ENCODE measurements at regions not wholly inside any gene's neighbourhood (a gene's known extent, or its start where the extent isn't known, plus 50 kb on each side); places are given as distances from the start of the nearest gene placed in this dataset.

GRCh38 chr2:111696226-111696625, 187.8 kb downstream of the ANAPC1 start:
- H3K27me3 Mint-ChIP-seq (ENCODE audit: low read depth): peaks cover 5% of the 10 kb centered on the region
- H3K4me3 Mint-ChIP-seq: no peak overlapping the region
- H3K36me3 Mint-ChIP-seq (ENCODE audit: insufficient read depth): no peaks in the 10 kb centered on the region
- DNase-seq (no peak), ATAC-seq (no peak)
- H3K4me1 Mint-ChIP-seq (ENCODE audit: low read depth): peaks cover 15% of the 10 kb centered on the region
- H3K9me3 Mint-ChIP-seq: no peaks in the 10 kb centered on the region

DNA sequence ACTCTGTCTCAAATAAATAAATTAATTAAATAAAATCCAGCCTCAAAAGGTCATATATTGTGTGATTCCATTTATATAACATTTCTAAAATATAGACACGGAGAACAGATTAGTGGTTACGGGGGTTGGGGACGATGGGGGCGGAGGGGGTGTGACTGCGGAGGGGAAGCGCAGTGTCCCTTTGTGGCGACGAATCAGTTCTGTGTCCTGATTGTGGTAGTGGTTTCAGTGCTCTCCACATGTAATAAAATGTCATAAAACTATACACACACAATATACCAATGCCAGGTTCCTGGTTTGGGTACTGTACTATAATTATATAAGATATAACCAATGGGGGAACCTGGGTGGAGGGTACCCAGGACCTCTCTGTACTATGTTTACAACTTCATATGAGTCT, 186.4 kb downstream of the ANAPC1 start:
- ATAC-seq: no peak
- H3K4me1 Mint-ChIP-seq (ENCODE audit: low read depth): peaks cover 27% of the 10 kb centered on the region
- no peak for DNase-seq
- peaks cover 2% of the 10 kb centered on the region for H3K27me3 Mint-ChIP-seq (ENCODE audit: low read depth)
- H3K4me3 Mint-ChIP-seq: no peak overlapping the region
- no peaks in the 10 kb centered on the region for H3K36me3 Mint-ChIP-seq (ENCODE audit: insufficient read depth)
- H3K9me3 Mint-ChIP-seq: no peaks in the 10 kb centered on the region

- Mint-ChIP-seq H3K4me3 (no peak overlapping the region), H3K4me1 (ENCODE audit: low read depth) (peaks cover 28% of the 10 kb centered on the region), H3K9me3 (no peaks in the 10 kb centered on the region), H3K36me3 (ENCODE audit: insufficient read depth) (no peaks in the 10 kb centered on the region), H3K27me3 (ENCODE audit: low read depth) (peaks cover 2% of the 10 kb centered on the region)
- DNase-seq (no peak), ATAC-seq (no peak)
These were observed 185.9 kb downstream of the ANAPC1 start for GRCh38 chr2:111698089-111698488.

GRCh38 chr2:111698743-111699554, 185.0 kb downstream of the ANAPC1 start:
- DNase-seq (peak; percentile 37), ATAC-seq (peak; percentile 88 to 91)
- Mint-ChIP-seq H3K4me3 (peak overlapping the region; percentile 40), H3K36me3 (ENCODE audit: insufficient read depth) (no peaks in the 10 kb centered on the region), H3K9me3 (no peaks in the 10 kb centered on the region), H3K4me1 (ENCODE audit: low read depth) (peaks cover 30% of the 10 kb centered on the region), H3K27me3 (ENCODE audit: low read depth) (peaks cover 2% of the 10 kb centered on the region)

DNA sequence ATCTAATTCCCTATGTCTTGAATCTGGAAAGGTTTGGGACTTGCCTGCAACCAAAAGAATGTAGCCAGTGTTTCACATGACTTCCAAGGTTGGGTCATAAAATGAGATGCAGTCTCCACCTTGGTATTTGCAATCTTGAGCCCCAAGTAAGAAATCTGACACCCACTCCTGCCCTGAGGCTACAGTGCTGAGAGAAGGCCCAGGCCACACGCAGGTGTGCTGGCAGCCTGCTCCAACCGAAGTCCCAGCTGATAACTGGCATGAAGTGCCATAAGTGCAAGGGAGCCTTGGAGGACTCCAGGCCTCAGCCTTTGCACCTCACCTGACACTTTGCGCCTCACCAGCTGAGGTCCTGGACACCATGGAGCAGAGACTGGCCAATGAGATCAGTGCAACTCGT, 182.7 kb downstream of the ANAPC1 start:
- Mint-ChIP-seq H3K9me3 (no peaks in the 10 kb centered on the region), H3K27me3 (ENCODE audit: low read depth) (peaks cover 2% of the 10 kb centered on the region), H3K36me3 (ENCODE audit: insufficient read depth) (no peaks in the 10 kb centered on the region), H3K4me1 (ENCODE audit: low read depth) (peaks cover 43% of the 10 kb centered on the region), H3K4me3 (no peak overlapping the region)
- no peak for ATAC-seq
- no peak for DNase-seq

GRCh38 chr2:111701798-111702118, 182.2 kb downstream of the ANAPC1 start:
- H3K9me3 Mint-ChIP-seq: no peaks in the 10 kb centered on the region
- DNase-seq: no peak
- peaks cover 44% of the 10 kb centered on the region for H3K4me1 Mint-ChIP-seq (ENCODE audit: low read depth)
- no peaks in the 10 kb centered on the region for H3K36me3 Mint-ChIP-seq (ENCODE audit: insufficient read depth)
- no peak for ATAC-seq
- H3K27me3 Mint-ChIP-seq (ENCODE audit: low read depth): peaks cover 2% of the 10 kb centered on the region
- no peak overlapping the region for H3K4me3 Mint-ChIP-seq

- H3K36me3 Mint-ChIP-seq (ENCODE audit: insufficient read depth): no peaks in the 10 kb centered on the region
- peak in 1 of 2 donors; percentile 7 for ATAC-seq
- no peaks in the 10 kb centered on the region for H3K9me3 Mint-ChIP-seq
- no peak overlapping the region for H3K4me3 Mint-ChIP-seq
- peak; percentile 38 for DNase-seq
- H3K4me1 Mint-ChIP-seq (ENCODE audit: low read depth): peaks cover 45% of the 10 kb centered on the region
- H3K27me3 Mint-ChIP-seq (ENCODE audit: low read depth): peaks cover 2% of the 10 kb centered on the region
These were observed 181.7 kb downstream of the ANAPC1 start for GRCh38 chr2:111702119-111702803.

DNA sequence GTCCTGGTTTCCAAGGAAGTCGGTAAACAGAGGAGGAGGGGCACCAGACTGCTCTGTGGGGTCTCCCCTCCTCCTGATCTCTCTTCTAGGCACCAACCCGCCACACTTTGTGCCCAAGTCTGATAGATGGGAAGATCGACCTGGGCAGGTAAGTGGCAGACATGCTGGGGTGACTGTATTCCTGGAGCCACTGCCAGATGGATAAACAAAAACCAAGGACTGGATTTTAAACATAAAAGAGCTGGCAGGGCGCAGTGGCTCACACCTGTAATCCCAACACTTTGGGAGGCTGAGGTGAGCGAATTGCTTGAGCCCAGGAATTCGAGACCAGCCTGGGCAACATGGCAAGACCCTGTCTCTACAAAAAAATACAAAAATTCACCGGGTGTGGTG, 181.2 kb downstream of the ANAPC1 start:
- peaks cover 2% of the 10 kb centered on the region for H3K27me3 Mint-ChIP-seq (ENCODE audit: low read depth)
- H3K4me1 Mint-ChIP-seq (ENCODE audit: low read depth): peaks cover 45% of the 10 kb centered on the region
- H3K36me3 Mint-ChIP-seq (ENCODE audit: insufficient read depth): no peaks in the 10 kb centered on the region
- H3K4me3 Mint-ChIP-seq: no peak overlapping the region
- no peak for ATAC-seq
- no peak for DNase-seq
- no peaks in the 10 kb centered on the region for H3K9me3 Mint-ChIP-seq

DNA sequence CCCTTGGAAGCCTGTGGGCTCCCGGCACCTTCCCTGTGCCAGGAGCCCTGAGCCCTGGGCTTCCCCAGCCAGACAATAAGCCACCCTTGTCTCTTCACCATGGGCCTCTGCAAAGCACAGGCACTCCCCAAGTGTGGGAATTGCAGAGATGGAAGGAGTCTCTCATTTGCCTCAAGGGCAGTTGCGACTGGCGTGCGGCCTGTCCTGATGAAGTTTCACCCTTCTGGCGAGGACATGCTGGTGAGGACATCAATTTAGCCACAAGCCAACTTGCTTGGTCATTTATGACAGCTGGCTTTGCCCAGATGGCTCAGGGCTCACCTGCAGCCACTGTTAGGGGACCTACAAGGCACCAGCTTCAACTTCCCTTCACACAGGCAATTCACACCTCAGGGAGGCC, 180.2 kb downstream of the ANAPC1 start:
- Mint-ChIP-seq H3K36me3 (ENCODE audit: insufficient read depth) (no peaks in the 10 kb centered on the region), H3K27me3 (ENCODE audit: low read depth) (peaks cover 2% of the 10 kb centered on the region), H3K9me3 (no peaks in the 10 kb centered on the region), H3K4me1 (ENCODE audit: low read depth) (peaks cover 38% of the 10 kb centered on the region), H3K4me3 (no peak overlapping the region)
- DNase-seq (no peak), ATAC-seq (no peak)

DNA sequence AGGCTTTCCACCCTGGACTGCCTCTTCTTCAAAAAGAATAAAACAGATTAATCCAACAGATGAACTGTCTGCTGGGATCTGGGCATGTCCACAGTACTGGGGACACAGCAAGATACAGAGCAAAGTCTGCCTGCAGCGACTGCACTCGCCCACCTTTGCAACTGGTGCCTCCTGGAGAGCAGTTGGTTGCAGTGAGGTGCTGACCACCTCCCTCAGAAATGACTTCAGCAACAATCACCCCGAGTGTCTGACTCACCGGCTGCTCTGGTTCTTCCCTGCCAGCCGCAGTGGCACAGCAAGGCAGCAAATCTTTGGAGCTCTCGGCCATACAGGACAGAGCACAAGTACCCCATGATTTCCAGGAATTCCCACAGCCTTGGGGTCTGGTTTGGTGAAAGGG, 179.7 kb downstream of the ANAPC1 start:
- no peak overlapping the region for H3K4me3 Mint-ChIP-seq
- ATAC-seq (no peak), DNase-seq (no peak)
- peaks cover 2% of the 10 kb centered on the region for H3K27me3 Mint-ChIP-seq (ENCODE audit: low read depth)
- peaks cover 33% of the 10 kb centered on the region for H3K4me1 Mint-ChIP-seq (ENCODE audit: low read depth)
- H3K9me3 Mint-ChIP-seq: no peaks in the 10 kb centered on the region
- no peaks in the 10 kb centered on the region for H3K36me3 Mint-ChIP-seq (ENCODE audit: insufficient read depth)

GRCh38 chr2:111705239-111705638, 178.8 kb downstream of the ANAPC1 start:
- ATAC-seq (no peak), DNase-seq (no peak)
- Mint-ChIP-seq H3K27me3 (ENCODE audit: low read depth) (peaks cover 2% of the 10 kb centered on the region), H3K4me1 (ENCODE audit: low read depth) (peaks cover 29% of the 10 kb centered on the region), H3K4me3 (peak overlapping the region; percentile 4), H3K36me3 (ENCODE audit: insufficient read depth) (no peaks in the 10 kb centered on the region), H3K9me3 (no peaks in the 10 kb centered on the region)

- ATAC-seq: peak; percentile 87 to 89
- H3K36me3 Mint-ChIP-seq (ENCODE audit: insufficient read depth): no peaks in the 10 kb centered on the region
- peaks cover 29% of the 10 kb centered on the region for H3K4me1 Mint-ChIP-seq (ENCODE audit: low read depth)
- peaks cover 2% of the 10 kb centered on the region for H3K27me3 Mint-ChIP-seq (ENCODE audit: low read depth)
- DNase-seq: no peak
- H3K4me3 Mint-ChIP-seq: no peak overlapping the region
- H3K9me3 Mint-ChIP-seq: no peaks in the 10 kb centered on the region
These were observed 178.2 kb downstream of the ANAPC1 start for GRCh38 chr2:111705711-111706336.

- no peaks in the 10 kb centered on the region for H3K9me3 Mint-ChIP-seq
These were observed 177.5 kb downstream of the ANAPC1 start for GRCh38 chr2:111706481-111707001.

DNA sequence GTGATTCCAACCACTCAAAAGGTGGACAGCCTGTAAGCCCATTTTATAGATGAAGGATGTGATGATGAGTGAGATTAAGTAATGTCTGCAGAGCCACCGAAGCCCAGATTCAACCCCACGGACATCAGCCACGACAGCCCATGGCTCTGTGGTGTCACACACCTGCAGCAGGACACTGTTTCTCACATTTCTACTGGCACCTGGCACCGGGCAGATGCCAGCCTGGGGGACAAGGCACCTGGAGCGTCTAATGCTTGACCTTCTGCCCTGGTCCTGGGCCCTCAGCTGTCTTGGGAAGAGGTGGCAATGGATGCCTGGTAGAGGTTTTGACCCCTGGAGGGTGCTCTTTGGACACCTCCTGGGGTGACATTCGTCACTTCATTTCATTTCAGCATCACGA, 176.3 kb downstream of the ANAPC1 start:
- no peaks in the 10 kb centered on the region for H3K36me3 Mint-ChIP-seq (ENCODE audit: insufficient read depth)
- peaks cover 17% of the 10 kb centered on the region for H3K4me1 Mint-ChIP-seq (ENCODE audit: low read depth)
- peaks cover 9% of the 10 kb centered on the region for H3K27me3 Mint-ChIP-seq (ENCODE audit: low read depth)
- no peak for ATAC-seq
- peaks cover 4% of the 10 kb centered on the region for H3K9me3 Mint-ChIP-seq
- no peak overlapping the region for H3K4me3 Mint-ChIP-seq
- DNase-seq: no peak

More at GRCh38 chr2:111706481-111707001, 177.5 kb downstream of the ANAPC1 start:
- Mint-ChIP-seq H3K27me3 (ENCODE audit: low read depth) (peaks cover 5% of the 10 kb centered on the region), H3K4me1 (ENCODE audit: low read depth) (peaks cover 28% of the 10 kb centered on the region), H3K4me3 (no peak overlapping the region), H3K36me3 (ENCODE audit: insufficient read depth) (no peaks in the 10 kb centered on the region)
- ATAC-seq (no peak), DNase-seq (no peak)
